Endodermal cell (in vitro differentiated cells): ENCODE measurements at regions not wholly inside any gene's neighbourhood (a gene's known extent, or its start where the extent isn't known, plus 50 kb on each side); places are given as distances from the start of the nearest gene placed in this dataset.
A peak's percentile ranks its signal among the peaks of the same experiment; 100 is the strongest.

ENCODE experiments used
- DNase-seq: peaks from one replicate; pipeline ENCODE4 v3.0.0-alpha.2; 2017
- H3K27ac ChIP-seq: 2 replicates; pipeline ENCODE4 v1.5.1; 2013; ENCODE audit warnings: mild to moderate bottlenecking, low read depth, low read length, moderate library complexity
- H3K27me3 ChIP-seq: 2 replicates; pipeline ENCODE4 v1.6.1; 2013; ENCODE audit warnings: mild to moderate bottlenecking, low read length, moderate library complexity; ENCODE audit not compliant: insufficient read depth, control insufficient read depth, poor library complexity, severe bottlenecking
- H3K36me3 ChIP-seq: 2 replicates; pipeline ENCODE4 v1.7.0; 2013; ENCODE audit warnings: mild to moderate bottlenecking, low read length, moderate library complexity; ENCODE audit not compliant: control insufficient read depth, insufficient read depth
- H3K4me1 ChIP-seq: one replicate; pipeline ENCODE4 v1.7.0; 2013; ENCODE audit warnings: low read length; ENCODE audit not compliant: control insufficient read depth, insufficient read depth
- H3K4me3 ChIP-seq: 2 replicates; pipeline ENCODE4 v1.5.1; 2013; ENCODE audit warnings: mild to moderate bottlenecking, low read length, moderate library complexity
- H3K9ac ChIP-seq: 2 replicates; pipeline ENCODE4 v1.6.1; 2013; ENCODE audit warnings: mild to moderate bottlenecking, low read length, moderate library complexity; ENCODE audit not compliant: poor library complexity, severe bottlenecking; ENCODE audit errors: extremely low read depth
- H3K9me3 ChIP-seq: 2 replicates; pipeline ENCODE4 v1.6.1; 2013; ENCODE audit warnings: mild to moderate bottlenecking, low read length, moderate library complexity; ENCODE audit not compliant: control insufficient read depth
- H3K27ac Mint-ChIP-seq: 2 replicates; pipeline ENCODE4 v1.8.0; 2020; ENCODE audit warnings: mixed read lengths
- H3K27me3 Mint-ChIP-seq: 2 replicates; pipeline ENCODE4 v1.8.0; 2021; ENCODE audit warnings: mild to moderate bottlenecking, mixed read lengths; ENCODE audit not compliant: insufficient read depth
- H3K36me3 Mint-ChIP-seq: 2 replicates; pipeline ENCODE4 v1.8.0; 2020; ENCODE audit warnings: low read depth, mixed read lengths
- H3K4me1 Mint-ChIP-seq: 2 replicates; pipeline ENCODE4 v1.8.0; 2020; ENCODE audit warnings: mixed read lengths
- H3K4me3 Mint-ChIP-seq: 2 replicates; pipeline ENCODE4 v1.8.0; 2020; ENCODE audit warnings: mild to moderate bottlenecking, moderate library complexity, mixed read lengths
- H3K9me3 Mint-ChIP-seq: 2 replicates; pipeline ENCODE4 v1.8.0; 2020; ENCODE audit warnings: mild to moderate bottlenecking, mixed read lengths
- CTCF ChIP-seq: fragments of 200-600 bp; sonication (generic); conservative IDR thresholded peaks from 2 replicates; pipeline ENCODE4 v1.5.0; 2021; ENCODE audit warnings: antibody characterized with exemption, mild to moderate bottlenecking
- whole genome bisulfite sequencing, 2 experiments: methylation state at CpG; one replicate each; pipeline versions ENCODE4 v1.1.5 to v1.1.7; 2013; ENCODE audit warnings: missing lambda C conversion rate in 2 of 2, mixed read lengths in 1 of 2; ENCODE audit not compliant: insufficient coverage in 1 of 2, insufficient read length in 1 of 2; 5-methylcytosine and 5-hydroxymethylcytosine counted together

GRCh38 chr10:131724169-131724545 lies 176.7 kb upstream of the PPP2R2D start:
- 86% methylated on average over 9 to 10 of the region's 10 CpGs for WGBS, 2 experiments
- no peaks in the 10 kb centered on the region for H3K4me1 ChIP-seq
- H3K27ac ChIP-seq = no peak overlapping the region
- Mint-ChIP-seq H3K27me3 (peaks cover 13% of the 10 kb centered on the region), H3K9me3 (no peaks in the 10 kb centered on the region), H3K36me3 (no peaks in the 10 kb centered on the region), H3K4me3 (no peak overlapping the region), H3K4me1 (peaks cover 10% of the 10 kb centered on the region), H3K27ac (no peak overlapping the region)
- H3K4me3 ChIP-seq = no peak overlapping the region
- peak; percentile 48 for DNase-seq
- H3K9me3 ChIP-seq = no peaks in the 10 kb centered on the region
- no peaks in the 10 kb centered on the region for H3K27me3 ChIP-seq
- H3K9ac ChIP-seq = no peak overlapping the region
- H3K36me3 ChIP-seq = no peaks in the 10 kb centered on the region
- TF ChIP-seq CTCF = no peak

- H3K27me3 ChIP-seq = no peaks in the 10 kb centered on the region
- peak; percentile 48 for DNase-seq
Measured at GRCh38 chr10:131724891-131725580, 175.8 kb upstream of the PPP2R2D start.

GRCh38 chr10:131725581-131726069 lies 175.2 kb upstream of the PPP2R2D start:
- no peak overlapping the region for H3K27ac Mint-ChIP-seq
- peak; percentile 51 for DNase-seq

More at GRCh38 chr10:131724891-131725580, 175.8 kb upstream of the PPP2R2D start:
- Mint-ChIP-seq H3K36me3 (no peaks in the 10 kb centered on the region), H3K27ac (no peak overlapping the region), H3K4me1 (peaks cover 10% of the 10 kb centered on the region), H3K27me3 (peaks cover 13% of the 10 kb centered on the region), H3K9me3 (no peaks in the 10 kb centered on the region), H3K4me3 (no peak overlapping the region)
- no peak overlapping the region for H3K27ac ChIP-seq
- H3K9ac ChIP-seq = no peak overlapping the region
- H3K4me3 ChIP-seq = no peak overlapping the region
- TF ChIP-seq CTCF = no peak
- 93% methylated on average over 8 to 17 of the region's 17 CpGs for WGBS, 2 experiments
- no peaks in the 10 kb centered on the region for H3K4me1 ChIP-seq
- no peaks in the 10 kb centered on the region for H3K9me3 ChIP-seq
- H3K36me3 ChIP-seq = no peaks in the 10 kb centered on the region

More at GRCh38 chr10:131725581-131726069, 175.2 kb upstream of the PPP2R2D start:
- Histone ChIP-seq H3K27ac (no peak overlapping the region), H3K9ac (no peak overlapping the region), H3K4me1 (no peaks in the 10 kb centered on the region), H3K9me3 (no peaks in the 10 kb centered on the region), H3K4me3 (no peak overlapping the region), H3K36me3 (no peaks in the 10 kb centered on the region), H3K27me3 (no peaks in the 10 kb centered on the region)
- 91 to 92% methylated on average over 14 to 17 of the region's 17 CpGs for WGBS, 2 experiments
- no peaks in the 10 kb centered on the region for H3K9me3 Mint-ChIP-seq
- H3K4me1 Mint-ChIP-seq = peaks cover 10% of the 10 kb centered on the region
- no peak overlapping the region for H3K4me3 Mint-ChIP-seq
- no peaks in the 10 kb centered on the region for H3K36me3 Mint-ChIP-seq
- H3K27me3 Mint-ChIP-seq = peaks cover 13% of the 10 kb centered on the region
- TF ChIP-seq CTCF = no peak
